HG02798 (cell line): ENCODE measurements at regions not wholly inside any gene's neighbourhood (a gene's known extent, or its start where the extent isn't known, plus 50 kb on each side); places are given as distances from the start of the nearest gene placed in this dataset.

Source experiments
- ATAC-seq: cut with Tn5 transposase; IDR thresholded peaks from one replicate; pipeline ENCODE4 v1.9.1; 2021; ENCODE audit warnings: mild to moderate bottlenecking; ENCODE audit not compliant: unreplicated experiment, poor library complexity

DNA sequence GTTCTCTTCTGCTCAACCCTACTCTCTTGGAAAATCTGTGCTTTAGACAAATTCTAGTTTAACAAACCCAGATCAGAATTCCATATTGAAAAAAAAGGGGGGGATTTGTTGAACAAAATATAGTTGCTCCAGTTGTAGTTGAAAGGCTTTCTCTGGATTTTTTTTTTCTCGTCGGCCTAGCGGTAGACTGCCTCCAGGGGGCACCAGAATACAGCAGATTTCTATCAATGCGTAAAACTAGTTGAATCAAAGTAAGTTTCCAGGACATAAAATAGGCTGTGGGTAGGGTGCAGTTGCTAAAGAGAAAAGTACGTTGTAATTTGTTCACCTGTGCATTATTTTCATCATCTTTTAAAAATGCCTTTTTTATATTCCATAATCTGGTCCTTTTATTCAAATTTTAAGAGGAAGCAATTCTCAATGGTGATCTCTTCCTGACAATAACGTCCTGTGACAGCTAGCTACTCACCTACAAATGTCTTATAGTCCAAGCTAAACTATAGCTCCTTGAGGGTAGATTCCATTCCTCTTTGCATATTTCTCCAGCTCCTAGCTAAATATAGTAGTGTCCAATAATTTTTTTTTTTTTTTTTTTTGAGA is 105.4 kb downstream of the PERP start:
- no peak for ATAC-seq

GRCh38 chr6:138004430-138005287 is 102.6 kb downstream of the PERP start:
- peak; percentile 41 for ATAC-seq

- ATAC-seq = no peak
These were observed 101.4 kb downstream of the PERP start for GRCh38 chr6:138005846-138006245.

- no peak for ATAC-seq
These were observed 100.2 kb downstream of the PERP start for GRCh38 chr6:138007014-138007472.

- ATAC-seq = no peak
These were observed 98.4 kb downstream of the PERP start for GRCh38 chr6:138008791-138009190.

DNA sequence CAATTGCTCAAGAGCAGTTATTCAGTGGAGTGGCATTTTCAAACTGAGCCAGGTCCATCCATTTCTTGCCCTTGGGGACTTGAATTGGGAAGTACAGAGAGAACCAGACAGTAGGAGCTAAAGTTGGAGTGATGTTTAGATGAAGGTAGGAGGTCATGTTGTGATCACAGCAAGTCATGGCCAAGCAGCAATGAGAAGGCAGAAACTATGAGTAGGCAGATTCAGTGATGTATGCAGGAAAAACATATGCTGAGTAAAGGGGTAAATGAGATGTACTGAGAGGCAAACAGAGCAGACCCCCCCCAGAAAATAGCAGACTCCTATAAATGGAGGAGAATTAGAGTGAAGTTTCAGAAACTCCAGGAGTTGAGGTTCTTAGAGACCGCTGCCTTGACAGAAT is 95.8 kb downstream of the PERP start:
- no peak for ATAC-seq

- ATAC-seq = no peak
These were observed 94.5 kb downstream of the PERP start for GRCh38 chr6:138012682-138013081.

DNA sequence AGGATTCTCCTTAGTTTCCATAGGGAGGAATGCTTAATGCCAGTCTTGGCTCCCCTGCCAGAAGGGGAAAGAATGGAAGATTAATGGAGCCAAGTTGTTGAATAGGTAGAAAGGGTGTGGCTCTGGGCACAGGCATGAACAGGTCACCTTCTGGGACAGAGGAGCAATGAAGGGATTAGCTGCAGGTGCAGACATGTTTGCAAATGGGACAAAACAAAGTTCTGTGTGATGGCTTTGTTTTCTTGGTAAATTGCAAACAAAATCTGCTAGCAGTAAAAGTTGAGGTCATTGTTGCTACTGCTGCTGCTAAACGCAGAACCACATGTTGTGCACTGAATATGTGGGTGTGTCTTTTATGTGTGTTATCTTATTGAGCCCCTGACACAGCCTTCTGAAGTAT is 93.3 kb downstream of the PERP start:
- ATAC-seq = no peak

- no peak for ATAC-seq
These were observed 90.0 kb downstream of the PERP start for GRCh38 chr6:138017166-138017757.

- ATAC-seq = no peak
These were observed 88.9 kb downstream of the PERP start for GRCh38 chr6:138018297-138018696.

DNA sequence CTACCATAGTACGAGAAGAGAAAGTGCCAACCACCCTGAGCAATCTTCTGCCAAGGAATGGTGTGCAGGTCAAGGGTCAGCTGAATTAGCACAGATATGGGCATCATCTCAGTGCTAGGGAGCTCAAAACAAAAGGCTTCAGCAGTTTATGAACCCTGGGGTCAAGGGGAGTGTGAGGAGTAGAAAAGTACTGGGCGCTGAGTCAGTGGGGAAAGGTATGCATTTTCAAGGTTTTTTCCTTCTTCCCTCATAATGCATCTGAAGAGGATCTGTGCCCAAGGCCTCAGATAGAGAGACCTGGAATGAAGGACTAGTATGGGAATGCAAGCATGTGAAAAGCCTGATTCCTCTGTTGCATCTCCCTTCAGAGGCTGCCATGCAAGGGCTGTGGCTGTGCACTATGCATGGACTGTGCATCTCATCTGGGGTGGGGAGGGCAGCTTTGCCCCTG is 81.7 kb downstream of the PERP start:
- ATAC-seq = no peak

DNA sequence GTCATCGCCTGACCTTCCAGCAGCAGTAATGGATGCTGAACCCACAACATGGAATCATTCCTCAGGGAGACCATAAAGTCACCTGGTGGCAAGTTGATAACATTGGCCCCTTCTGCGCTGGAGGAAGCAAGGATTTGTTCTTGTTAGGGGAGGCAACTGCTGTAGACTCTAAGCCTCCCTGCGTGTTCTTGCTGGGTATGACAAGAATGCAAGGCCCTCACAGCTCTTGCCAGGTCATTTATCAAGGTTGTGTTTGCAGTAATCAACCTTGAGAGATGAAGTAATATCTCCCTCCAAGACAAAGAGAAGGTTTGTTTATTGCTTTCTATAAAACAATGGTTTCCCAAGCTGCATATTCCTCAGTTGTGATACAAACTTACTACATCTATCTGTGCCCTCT is 80.9 kb downstream of the PERP start:
- ATAC-seq = no peak

GRCh38 chr6:138028893-138029292 is 78.3 kb downstream of the PERP start:
- ATAC-seq = no peak

- no peak for ATAC-seq
These were observed 76.3 kb downstream of the PERP start for GRCh38 chr6:138030872-138031271.

GRCh38 chr6:138031417-138031816 is 75.8 kb downstream of the PERP start:
- ATAC-seq = no peak

DNA sequence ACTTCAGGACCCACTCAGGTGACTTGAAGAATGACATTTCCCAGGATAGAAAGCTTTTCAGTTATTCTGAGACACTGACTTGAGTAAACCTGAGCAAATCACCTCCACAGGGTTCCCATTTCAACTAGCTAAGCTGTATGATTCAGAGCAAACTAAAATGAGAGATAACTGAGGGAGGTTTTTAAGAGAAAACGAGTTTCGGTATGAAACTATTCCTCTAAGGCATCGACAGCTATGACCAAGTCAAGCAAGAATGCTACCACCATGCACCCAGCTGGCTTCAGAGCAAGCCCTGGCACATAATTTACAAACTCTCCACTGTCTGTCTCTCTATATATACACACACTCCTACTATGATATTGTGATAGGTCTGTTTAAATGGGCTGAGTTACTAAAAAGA is 75.4 kb downstream of the PERP start:
- peak; percentile 56 for ATAC-seq

DNA sequence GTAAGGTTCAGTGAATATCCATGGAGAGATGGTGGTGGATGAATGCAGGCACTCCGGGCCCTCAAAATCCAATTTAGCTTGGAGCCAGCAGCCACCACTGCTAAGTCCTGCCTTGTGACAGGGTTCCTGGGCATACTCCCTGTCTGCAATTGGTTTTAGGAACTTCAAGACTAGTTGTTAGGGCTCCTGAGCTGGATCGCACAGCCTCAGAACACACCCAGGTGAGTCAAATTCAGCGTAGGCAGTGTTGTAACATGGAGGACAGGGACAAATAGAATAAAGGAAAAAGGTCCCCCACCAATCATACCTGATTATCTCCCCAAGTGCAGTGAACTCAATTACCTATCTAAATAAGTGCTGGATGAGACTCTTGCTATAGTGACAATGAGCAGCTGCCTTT is 74.6 kb downstream of the PERP start:
- ATAC-seq = no peak

- no peak for ATAC-seq
These were observed 73.0 kb downstream of the PERP start for GRCh38 chr6:138034229-138034628.

- ATAC-seq = no peak
These were observed 72.1 kb downstream of the PERP start for GRCh38 chr6:138035070-138035469.

DNA sequence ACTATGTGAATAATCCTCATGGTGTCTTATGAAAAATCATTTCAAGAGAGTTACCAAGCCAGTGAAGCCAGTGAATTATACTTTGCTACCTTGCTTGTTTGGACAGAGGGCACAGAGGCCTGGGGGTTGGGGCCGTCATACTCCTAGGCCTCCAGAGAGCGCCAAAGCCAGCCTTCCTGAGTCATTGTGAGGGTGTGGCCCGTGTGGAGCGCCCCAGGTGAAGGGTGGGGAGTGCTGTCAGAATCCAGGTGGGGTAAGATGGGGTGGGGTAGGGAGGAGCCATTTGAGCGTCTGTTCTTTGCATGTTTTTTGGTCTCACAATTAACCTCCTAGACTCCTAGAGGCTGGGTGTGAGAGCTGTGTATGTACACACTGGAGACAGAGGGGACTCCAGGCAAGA is 71.1 kb downstream of the PERP start:
- no peak for ATAC-seq

DNA sequence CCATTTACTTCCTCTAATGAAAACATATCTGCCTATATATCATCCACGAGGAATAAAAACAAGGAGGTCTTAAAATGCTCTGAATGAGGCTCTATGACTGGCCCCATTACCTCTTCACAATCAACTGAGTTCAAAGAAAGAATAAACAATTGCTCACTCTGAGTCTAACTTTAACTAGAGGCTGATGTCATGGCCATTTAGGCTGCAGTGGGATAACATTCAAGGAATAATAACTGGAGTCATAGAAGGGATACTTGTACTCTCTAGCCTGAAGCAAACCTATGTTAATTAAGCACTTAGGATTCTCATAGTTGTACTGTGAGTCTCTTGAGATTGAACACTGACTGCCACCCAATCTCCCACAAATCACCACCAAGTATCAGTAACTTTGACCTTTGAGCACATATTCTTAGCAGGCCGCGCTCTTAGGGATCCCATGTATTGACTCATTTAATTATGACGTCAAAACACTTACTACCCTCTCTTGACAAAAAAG is 70.2 kb downstream of the PERP start:
- no peak for ATAC-seq
